Omental fat pad (tissue), 3 donors: ENCODE measurements at regions not wholly inside any gene's neighbourhood (a gene's known extent, or its start where the extent isn't known, plus 50 kb on each side); places are given as distances from the start of the nearest gene placed in this dataset.

Source experiments
- ATAC-seq: fragments of 150-250 bp; one replicate; pipeline ENCODE4 v1.9.1; 2016; ENCODE audit warnings: mild to moderate bottlenecking, moderate library complexity; ENCODE audit not compliant: low FRiP score
- DNase-seq: peaks from one replicate; pipeline ENCODE4 v3.0.0-alpha.2; 2019; ENCODE audit warnings: low spot score
- CTCF ChIP-seq, 3 donors: fragments of 450-650 bp; IDR thresholded peaks; one replicate each; pipeline ENCODE4 v1.5.1; 2016 to 2017; ENCODE audit warnings: antibody characterized with exemption in 3 of 3, mild to moderate bottlenecking in 3 of 3, moderate library complexity in 2 of 3

DNA sequence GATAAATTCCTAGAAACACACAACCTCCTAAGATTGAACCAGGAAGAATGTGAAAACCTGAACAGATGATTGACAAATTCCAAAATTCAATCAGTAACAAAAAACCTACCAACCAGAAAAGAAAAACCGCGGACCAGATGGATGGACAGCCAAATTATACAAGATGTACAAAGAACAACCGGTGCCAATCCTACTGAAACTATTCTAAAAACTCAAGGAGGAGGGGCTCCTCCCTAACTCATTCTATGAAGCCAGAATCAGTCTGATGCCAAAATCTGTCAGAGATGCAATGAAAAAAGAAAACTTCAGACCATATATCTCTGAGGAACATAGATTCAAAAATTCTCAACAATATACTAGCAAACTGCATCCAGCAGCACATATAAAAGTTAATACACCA lies 262.4 kb upstream of the DAB1 start:
- TF ChIP-seq CTCF (IDR thresholded peaks at IDR 0.05) = no peak
- DNase-seq = no peak
- no peak for ATAC-seq

DNA sequence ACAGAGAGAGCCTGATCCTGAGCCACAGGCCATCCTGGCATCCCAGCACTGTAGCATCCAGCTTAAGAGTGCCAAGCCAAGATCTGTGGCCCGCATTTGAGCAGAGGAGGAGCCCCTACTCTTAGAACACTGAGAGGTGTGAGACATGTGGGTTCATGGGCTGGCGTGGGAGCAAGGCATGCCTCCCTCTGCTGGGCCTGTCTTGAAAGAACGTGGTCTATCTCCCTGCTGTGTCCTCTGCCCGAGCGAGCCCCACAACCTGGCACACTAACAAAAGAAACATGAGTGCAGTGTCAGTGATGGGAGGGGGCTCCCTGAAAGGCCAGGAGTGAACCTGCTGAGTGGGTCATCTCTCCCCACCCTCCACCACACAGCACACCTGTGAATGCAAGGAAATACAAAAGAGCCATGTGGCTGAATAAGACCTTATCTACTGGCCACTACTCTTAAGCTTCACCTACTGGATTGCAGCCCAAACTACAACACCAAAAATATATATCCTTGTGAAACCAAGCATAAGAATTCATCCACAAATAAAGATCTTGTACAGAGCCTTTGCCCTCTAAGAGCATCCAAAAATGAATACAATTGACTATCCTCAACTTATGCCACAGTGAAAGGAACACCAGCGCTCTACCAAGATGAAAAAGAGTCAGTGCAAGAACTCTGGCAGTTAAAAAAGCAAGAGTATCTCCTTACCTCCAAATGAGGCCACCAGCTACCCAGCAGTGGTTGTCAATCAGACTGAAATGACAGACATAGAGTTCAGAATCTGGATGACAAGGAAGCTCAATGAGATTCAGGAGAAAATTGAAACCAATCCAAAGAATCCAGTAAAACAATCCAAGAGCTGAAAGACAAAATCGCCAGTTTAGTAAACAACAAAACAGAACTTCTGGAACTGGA lies 259.4 kb upstream of the DAB1 start:
- no peak for TF ChIP-seq CTCF (IDR thresholded peaks at IDR 0.05)

GRCh38 chr1:57678138-57678537 lies 254.3 kb upstream of the DAB1 start:
- DNase-seq = no peak
- TF ChIP-seq CTCF (IDR thresholded peaks at IDR 0.05) = no peak
- ATAC-seq = no peak

More for the DNA sequence above, 259.4 kb upstream of the DAB1 start:
- DNase-seq (no peak), ATAC-seq (no peak)

GRCh38 chr1:57675776-57676175 lies 251.9 kb upstream of the DAB1 start:
- DNase-seq = no peak
- ATAC-seq = no peak
- TF ChIP-seq CTCF (IDR thresholded peaks at IDR 0.05) = no peak

GRCh38 chr1:57674801-57675200 lies 250.9 kb upstream of the DAB1 start:
- no peak for DNase-seq
- ATAC-seq = no peak
- no peak for TF ChIP-seq CTCF (IDR thresholded peaks at IDR 0.05)

- ATAC-seq (no peak), DNase-seq (no peak)
Observed at GRCh38 chr1:57672346-57673140, 248.7 kb upstream of the DAB1 start.

More at GRCh38 chr1:57672346-57673140, 248.7 kb upstream of the DAB1 start:
- TF ChIP-seq CTCF (IDR thresholded peaks at IDR 0.05) = no peak
